ENCODE measurements at regions not wholly inside any gene's neighbourhood (a gene's known extent, or its start where the extent isn't known, plus 50 kb on each side); places are given as distances from the start of the nearest gene placed in this dataset.

- Histone ChIP-seq H3K27ac (ENCODE audit: low read depth in 1 of 2, low read length in 1 of 2) (no peak overlapping the region), H3K4me1 (ENCODE audit: control insufficient read depth in 2 of 2, insufficient read depth in 2 of 2, low read length in 2 of 2) (no peaks in the 10 kb centered on the region), H3K36me3 (ENCODE audit: control insufficient read depth in 2 of 2, insufficient read depth in 2 of 2, low read length in 1 of 2) (no peaks in the 10 kb centered on the region), H3K4me3 (ENCODE audit: low read length in 2 of 2) (no peak overlapping the region), H3K27me3 (ENCODE audit: control insufficient read depth in 2 of 2, insufficient read depth in 1 of 2, low read length in 1 of 2) (no peaks in the 10 kb centered on the region), H3K9me3 (ENCODE audit: control insufficient read depth in 2 of 2, insufficient read depth in 1 of 2, low read length in 1 of 2) (no peaks in the 10 kb centered on the region)
- DNase-seq (ENCODE audit: low read depth in 6 of 9, low spot score in 9 of 9) = no peak
- WGBS = 84% methylated on average over 3 of the region's 3 CpGs
Observed at GRCh38 chr7:22660732-22661131, 66.3 kb upstream of the IL6 start.

GRCh38 chr7:22660293-22660692 is 66.7 kb upstream of the IL6 start:
- 98% methylated on average over 1 of the region's 1 CpG for WGBS
- no peaks in the 10 kb centered on the region for H3K36me3 ChIP-seq (ENCODE audit: control insufficient read depth in 2 of 2, insufficient read depth in 2 of 2, low read length in 1 of 2)
- H3K9me3 ChIP-seq (ENCODE audit: control insufficient read depth in 2 of 2, insufficient read depth in 1 of 2, low read length in 1 of 2) = no peaks in the 10 kb centered on the region
- no peak overlapping the region for H3K4me3 ChIP-seq (ENCODE audit: low read length in 2 of 2)
- no peaks in the 10 kb centered on the region for H3K27me3 ChIP-seq (ENCODE audit: control insufficient read depth in 2 of 2, insufficient read depth in 1 of 2, low read length in 1 of 2)
- DNase-seq (ENCODE audit: low read depth in 6 of 9, low spot score in 9 of 9) = no peak
- no peak overlapping the region for H3K27ac ChIP-seq (ENCODE audit: low read depth in 1 of 2, low read length in 1 of 2)
- H3K4me1 ChIP-seq (ENCODE audit: control insufficient read depth in 2 of 2, insufficient read depth in 2 of 2, low read length in 2 of 2) = no peaks in the 10 kb centered on the region

GRCh38 chr7:22659741-22660140 is 67.3 kb upstream of the IL6 start:
- WGBS = 94% methylated on average over 6 of the region's 6 CpGs
- Histone ChIP-seq H3K4me3 (ENCODE audit: low read length in 2 of 2) (no peak overlapping the region), H3K27me3 (ENCODE audit: control insufficient read depth in 2 of 2, insufficient read depth in 1 of 2, low read length in 1 of 2) (no peaks in the 10 kb centered on the region), H3K4me1 (ENCODE audit: control insufficient read depth in 2 of 2, insufficient read depth in 2 of 2, low read length in 2 of 2) (no peaks in the 10 kb centered on the region), H3K9me3 (ENCODE audit: control insufficient read depth in 2 of 2, insufficient read depth in 1 of 2, low read length in 1 of 2) (no peaks in the 10 kb centered on the region), H3K27ac (ENCODE audit: low read depth in 1 of 2, low read length in 1 of 2) (no peak overlapping the region), H3K36me3 (ENCODE audit: control insufficient read depth in 2 of 2, insufficient read depth in 2 of 2, low read length in 1 of 2) (no peaks in the 10 kb centered on the region)
- no peak for DNase-seq (ENCODE audit: low read depth in 6 of 9, low spot score in 9 of 9)

- 93% methylated on average over 3 of the region's 3 CpGs for WGBS
- no peak overlapping the region for H3K27ac ChIP-seq (ENCODE audit: low read depth in 1 of 2, low read length in 1 of 2)
- H3K4me1 ChIP-seq (ENCODE audit: control insufficient read depth in 2 of 2, insufficient read depth in 2 of 2, low read length in 2 of 2) = no peaks in the 10 kb centered on the region
- no peak overlapping the region for H3K4me3 ChIP-seq (ENCODE audit: low read length in 2 of 2)
- H3K9me3 ChIP-seq (ENCODE audit: control insufficient read depth in 2 of 2, insufficient read depth in 1 of 2, low read length in 1 of 2) = no peaks in the 10 kb centered on the region
- no peaks in the 10 kb centered on the region for H3K27me3 ChIP-seq (ENCODE audit: control insufficient read depth in 2 of 2, insufficient read depth in 1 of 2, low read length in 1 of 2)
- no peak for DNase-seq (ENCODE audit: low read depth in 6 of 9, low spot score in 9 of 9)
- H3K36me3 ChIP-seq (ENCODE audit: control insufficient read depth in 2 of 2, insufficient read depth in 2 of 2, low read length in 1 of 2) = no peaks in the 10 kb centered on the region
Observed at GRCh38 chr7:22658031-22658430, 69.0 kb upstream of the IL6 start.

GRCh38 chr7:22657479-22657878 is 69.5 kb upstream of the IL6 start:
- Histone ChIP-seq H3K36me3 (ENCODE audit: control insufficient read depth in 2 of 2, insufficient read depth in 2 of 2, low read length in 1 of 2) (no peaks in the 10 kb centered on the region), H3K27ac (ENCODE audit: low read depth in 1 of 2, low read length in 1 of 2) (no peak overlapping the region), H3K4me1 (ENCODE audit: control insufficient read depth in 2 of 2, insufficient read depth in 2 of 2, low read length in 2 of 2) (no peaks in the 10 kb centered on the region), H3K4me3 (ENCODE audit: low read length in 2 of 2) (no peak overlapping the region), H3K9me3 (ENCODE audit: control insufficient read depth in 2 of 2, insufficient read depth in 1 of 2, low read length in 1 of 2) (no peaks in the 10 kb centered on the region), H3K27me3 (ENCODE audit: control insufficient read depth in 2 of 2, insufficient read depth in 1 of 2, low read length in 1 of 2) (no peaks in the 10 kb centered on the region)
- DNase-seq (ENCODE audit: low read depth in 6 of 9, low spot score in 9 of 9) = no peak
- 87% methylated on average over 1 of the region's 1 CpG for WGBS

GRCh38 chr7:22655781-22656180 is 71.2 kb upstream of the IL6 start:
- 98% methylated on average over 4 of the region's 4 CpGs for WGBS
- H3K4me1 ChIP-seq (ENCODE audit: control insufficient read depth in 2 of 2, insufficient read depth in 2 of 2, low read length in 2 of 2) = no peaks in the 10 kb centered on the region
- no peaks in the 10 kb centered on the region for H3K27me3 ChIP-seq (ENCODE audit: control insufficient read depth in 2 of 2, insufficient read depth in 1 of 2, low read length in 1 of 2)
- no peak for DNase-seq (ENCODE audit: low read depth in 6 of 9, low spot score in 9 of 9)
- no peaks in the 10 kb centered on the region for H3K36me3 ChIP-seq (ENCODE audit: control insufficient read depth in 2 of 2, insufficient read depth in 2 of 2, low read length in 1 of 2)
- H3K27ac ChIP-seq (ENCODE audit: low read depth in 1 of 2, low read length in 1 of 2) = no peak overlapping the region
- no peak overlapping the region for H3K4me3 ChIP-seq (ENCODE audit: low read length in 2 of 2)
- H3K9me3 ChIP-seq (ENCODE audit: control insufficient read depth in 2 of 2, insufficient read depth in 1 of 2, low read length in 1 of 2) = no peaks in the 10 kb centered on the region

- no peaks in the 10 kb centered on the region for H3K4me1 ChIP-seq (ENCODE audit: control insufficient read depth in 2 of 2, insufficient read depth in 2 of 2, low read length in 2 of 2)
- no peak overlapping the region for H3K27ac ChIP-seq (ENCODE audit: low read depth in 1 of 2, low read length in 1 of 2)
- H3K36me3 ChIP-seq (ENCODE audit: control insufficient read depth in 2 of 2, insufficient read depth in 2 of 2, low read length in 1 of 2) = no peaks in the 10 kb centered on the region
- WGBS = 95% methylated on average over 1 of the region's 1 CpG
- H3K27me3 ChIP-seq (ENCODE audit: control insufficient read depth in 2 of 2, insufficient read depth in 1 of 2, low read length in 1 of 2) = no peaks in the 10 kb centered on the region
- H3K9me3 ChIP-seq (ENCODE audit: control insufficient read depth in 2 of 2, insufficient read depth in 1 of 2, low read length in 1 of 2) = no peaks in the 10 kb centered on the region
- H3K4me3 ChIP-seq (ENCODE audit: low read length in 2 of 2) = no peak overlapping the region
- no peak for DNase-seq (ENCODE audit: low read depth in 6 of 9, low spot score in 9 of 9)
Observed at GRCh38 chr7:22654831-22655230, 72.2 kb upstream of the IL6 start.

GRCh38 chr7:22653951-22654350 is 73.0 kb upstream of the IL6 start:
- Histone ChIP-seq H3K36me3 (ENCODE audit: control insufficient read depth in 2 of 2, insufficient read depth in 2 of 2, low read length in 1 of 2) (no peaks in the 10 kb centered on the region), H3K27ac (ENCODE audit: low read depth in 1 of 2, low read length in 1 of 2) (no peak overlapping the region), H3K27me3 (ENCODE audit: control insufficient read depth in 2 of 2, insufficient read depth in 1 of 2, low read length in 1 of 2) (no peaks in the 10 kb centered on the region), H3K9me3 (ENCODE audit: control insufficient read depth in 2 of 2, insufficient read depth in 1 of 2, low read length in 1 of 2) (no peaks in the 10 kb centered on the region), H3K4me3 (ENCODE audit: low read length in 2 of 2) (no peak overlapping the region), H3K4me1 (ENCODE audit: control insufficient read depth in 2 of 2, insufficient read depth in 2 of 2, low read length in 2 of 2) (no peaks in the 10 kb centered on the region)
- no peak for DNase-seq (ENCODE audit: low read depth in 6 of 9, low spot score in 9 of 9)

- no peaks in the 10 kb centered on the region for H3K4me1 ChIP-seq (ENCODE audit: control insufficient read depth in 2 of 2, insufficient read depth in 2 of 2, low read length in 2 of 2)
- no peaks in the 10 kb centered on the region for H3K36me3 ChIP-seq (ENCODE audit: control insufficient read depth in 2 of 2, insufficient read depth in 2 of 2, low read length in 1 of 2)
- no peak for DNase-seq (ENCODE audit: low read depth in 6 of 9, low spot score in 9 of 9)
- peaks cover 0 to 1% of the 10 kb centered on the region in 2 donors for H3K9me3 ChIP-seq (ENCODE audit: control insufficient read depth in 2 of 2, insufficient read depth in 1 of 2, low read length in 1 of 2)
- 82% methylated on average over 5 of the region's 5 CpGs for WGBS
- no peak overlapping the region for H3K4me3 ChIP-seq (ENCODE audit: low read length in 2 of 2)
- no peak overlapping the region for H3K27ac ChIP-seq (ENCODE audit: low read depth in 1 of 2, low read length in 1 of 2)
- no peaks in the 10 kb centered on the region for H3K27me3 ChIP-seq (ENCODE audit: control insufficient read depth in 2 of 2, insufficient read depth in 1 of 2, low read length in 1 of 2)
Observed at GRCh38 chr7:22651534-22652243, 75.3 kb upstream of the IL6 start.

- H3K27ac ChIP-seq (ENCODE audit: low read depth in 1 of 2, low read length in 1 of 2) = no peak overlapping the region
Observed at GRCh38 chr7:22651036-22651435, 76.0 kb upstream of the IL6 start.

More at GRCh38 chr7:22651036-22651435, 76.0 kb upstream of the IL6 start:
- Histone ChIP-seq H3K9me3 (ENCODE audit: control insufficient read depth in 2 of 2, insufficient read depth in 1 of 2, low read length in 1 of 2) (peaks cover 0 to 7% of the 10 kb centered on the region in 2 donors), H3K27me3 (ENCODE audit: control insufficient read depth in 2 of 2, insufficient read depth in 1 of 2, low read length in 1 of 2) (no peaks in the 10 kb centered on the region), H3K36me3 (ENCODE audit: control insufficient read depth in 2 of 2, insufficient read depth in 2 of 2, low read length in 1 of 2) (no peaks in the 10 kb centered on the region), H3K4me1 (ENCODE audit: control insufficient read depth in 2 of 2, insufficient read depth in 2 of 2, low read length in 2 of 2) (no peaks in the 10 kb centered on the region), H3K4me3 (ENCODE audit: low read length in 2 of 2) (no peak overlapping the region)
- WGBS = 98% methylated on average over 4 of the region's 4 CpGs
- no peak for DNase-seq (ENCODE audit: low read depth in 6 of 9, low spot score in 9 of 9)
